PC-3 (cell line): ENCODE measurements at regions not wholly inside any gene's neighbourhood (a gene's known extent, or its start where the extent isn't known, plus 50 kb on each side); places are given as distances from the start of the nearest gene placed in this dataset.

ENCODE experiments used
- ATAC-seq: fragments of 200-7000 bp; cut with Tn5 transposase; 2 replicates; pipeline ENCODE4 v1.9.1; 2020; ENCODE audit warnings: mild to moderate bottlenecking, moderate library complexity
- BruUV-seq: library from RNA; stranded (reverse); fragments of 400-500 nt; replicated peaks from 2 replicates; lab custom pipeline; 2021; lab: Mats Ljungman, UMichigan
- CTCF ChIA-PET: fragments of 300-600 bp; sonication (Branson Sonifier 250); formaldehyde crosslinking; loops from one replicate; lab custom pipeline; 2022; ENCODE audit warnings: antibody characterized with exemption; lab: Charles Lee
- POLR2A ChIA-PET: fragments of 300-600 bp; sonication (Branson Sonifier 250); formaldehyde crosslinking; loops from one replicate; lab custom pipeline; 2022; ENCODE audit warnings: antibody characterized with exemption; ENCODE audit not compliant: unreplicated experiment; lab: Charles Lee
- DNase-seq: peaks from one replicate; pipeline ENCODE4 v3.0.0-alpha.2; 2015
- H2AFZ ChIP-seq: fragments of 300-600 bp; sonication (generic); 2 replicates; pipeline ENCODE4 v1.6.0; 2016; ENCODE audit warnings: antibody characterized with exemption, low read length
- H3F3A ChIP-seq: fragments of 300-600 bp; sonication (generic); one replicate; pipeline ENCODE4 v1.6.0; 2017; ENCODE audit warnings: antibody characterized with exemption, low read length, control low read depth, mild to moderate bottlenecking; ENCODE audit not compliant: unreplicated experiment
- H3K27ac ChIP-seq: fragments of 300-600 bp; sonication (generic); 2 replicates; pipeline ENCODE4 v1.5.1; 2016; ENCODE audit warnings: mild to moderate bottlenecking, low read length
- H3K27me3 ChIP-seq: fragments of 300-600 bp; sonication (generic); 2 replicates; pipeline ENCODE4 v1.6.1; 2016; ENCODE audit warnings: low read length, mixed read lengths
- H3K36me3 ChIP-seq: fragments of 300-600 bp; sonication (generic); 2 replicates; pipeline ENCODE4 v1.6.1; 2016; ENCODE audit warnings: low read depth, mixed run types, low read length, mixed read lengths
- H3K4me1 ChIP-seq: fragments of 300-600 bp; sonication (generic); 2 replicates; pipeline ENCODE4 v1.5.1; 2016; ENCODE audit warnings: low read length; ENCODE audit not compliant: insufficient read depth
- H3K4me2 ChIP-seq: fragments of 300-600 bp; sonication (generic); 2 replicates; pipeline ENCODE4 v1.6.0; 2016; ENCODE audit warnings: low read length
- H3K4me3 ChIP-seq: fragments of 300-600 bp; sonication (generic); 2 replicates; pipeline ENCODE4 v1.5.1; 2016; ENCODE audit warnings: mild to moderate bottlenecking, low read length, mixed read lengths
- H3K79me2 ChIP-seq: fragments of 300-600 bp; sonication (generic); 2 replicates; pipeline ENCODE4 v1.6.1; 2017; ENCODE audit warnings: low read length, mixed read lengths
- H3K9ac ChIP-seq: fragments of 300-600 bp; sonication (generic); 2 replicates; pipeline ENCODE4 v1.6.0; 2016; ENCODE audit warnings: mild to moderate bottlenecking, low read length
- H3K9me2 ChIP-seq: fragments of 300-600 bp; sonication (generic); replicated peaks from 2 replicates; pipeline ENCODE4 v1.6.1; 2016; ENCODE audit warnings: mixed run types, low read length, mixed read lengths
- H3K9me3 ChIP-seq: fragments of 300-600 bp; sonication (generic); 2 replicates; pipeline ENCODE4 v1.6.1; 2016; ENCODE audit warnings: low read length, mixed read lengths
- H4K20me1 ChIP-seq: fragments of 300-600 bp; sonication (generic); 2 replicates; pipeline ENCODE4 v1.6.1; 2016; ENCODE audit warnings: low read length, mixed read lengths
- EZH2 ChIP-seq: fragments of 300-600 bp; sonication (generic); IDR thresholded peaks from one replicate; pipeline ENCODE4 v1.6.1; 2017; ENCODE audit warnings: antibody characterized with exemption, mild to moderate bottlenecking, low read length; ENCODE audit not compliant: unreplicated experiment
- EZH2phosphoT487 ChIP-seq: fragments of 300-600 bp; sonication (generic); IDR thresholded peaks from 2 replicates; pipeline ENCODE4 v1.6.1; 2018; ENCODE audit warnings: mild to moderate bottlenecking, antibody characterized with exemption, low read length, borderline replicate concordance
- intact Hi-C: fragments of 100-400 bp; cut with micrococcal nuclease; formaldehyde crosslinking; loops from 2 replicates; pipeline ENCODE4 v1.9.0; 2023
- TF ChIP-seq, protein P1 (sequence below): fragments of 300-600 bp; sonication (generic); conservative IDR thresholded peaks from 2 replicates; pipeline ENCODE4 v1.5.1; 2017; ENCODE audit warnings: antibody characterized with exemption, low read depth, mild to moderate bottlenecking, low read length

DNA sequence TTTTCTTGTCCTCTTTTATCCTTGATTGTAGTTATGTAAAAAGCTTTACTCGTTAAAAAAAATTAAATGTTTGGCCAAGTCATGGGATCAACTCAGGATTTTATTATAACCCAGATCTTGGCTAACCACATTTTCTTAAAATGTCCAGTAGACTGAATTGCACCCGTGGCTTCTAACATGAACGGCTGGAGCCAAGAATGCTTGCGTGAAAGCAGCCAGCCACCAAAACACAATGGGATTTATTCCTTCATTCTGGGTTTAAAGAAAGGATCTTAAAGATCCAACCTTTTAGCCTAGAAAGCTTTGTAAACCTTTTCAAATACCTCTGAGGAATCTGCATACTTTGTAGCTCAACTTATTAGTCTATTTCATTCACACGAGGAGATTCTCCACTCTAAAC is 404.4 kb downstream of the USP25 start:
- Histone ChIP-seq H3K9me3 (no peaks in the 10 kb centered on the region), H3K4me2 (no peak overlapping the region), H3K36me3 (no peaks in the 10 kb centered on the region), H3K4me1 (no peaks in the 10 kb centered on the region), H3K9me2 (no peaks in the 10 kb centered on the region), H3K4me3 (no peak overlapping the region), H3K27ac (no peak overlapping the region), H3K79me2 (no peaks in the 10 kb centered on the region), H3K9ac (no peak overlapping the region), H3F3A (no peaks in the 10 kb centered on the region), H4K20me1 (no peaks in the 10 kb centered on the region), H3K27me3 (0 out of 2 replicates have a peak, but pooled peaks cover 4% of the 10 kb centered on the region), H2AFZ (no peak overlapping the region)
- POLR2A ChIA-PET: no interaction called here
- DNase-seq (no peak), ATAC-seq (no peak)
- no TSS peak for BruUV-seq
- intact Hi-C loops: no loop called here
- TF ChIP-seq, protein P1, sequence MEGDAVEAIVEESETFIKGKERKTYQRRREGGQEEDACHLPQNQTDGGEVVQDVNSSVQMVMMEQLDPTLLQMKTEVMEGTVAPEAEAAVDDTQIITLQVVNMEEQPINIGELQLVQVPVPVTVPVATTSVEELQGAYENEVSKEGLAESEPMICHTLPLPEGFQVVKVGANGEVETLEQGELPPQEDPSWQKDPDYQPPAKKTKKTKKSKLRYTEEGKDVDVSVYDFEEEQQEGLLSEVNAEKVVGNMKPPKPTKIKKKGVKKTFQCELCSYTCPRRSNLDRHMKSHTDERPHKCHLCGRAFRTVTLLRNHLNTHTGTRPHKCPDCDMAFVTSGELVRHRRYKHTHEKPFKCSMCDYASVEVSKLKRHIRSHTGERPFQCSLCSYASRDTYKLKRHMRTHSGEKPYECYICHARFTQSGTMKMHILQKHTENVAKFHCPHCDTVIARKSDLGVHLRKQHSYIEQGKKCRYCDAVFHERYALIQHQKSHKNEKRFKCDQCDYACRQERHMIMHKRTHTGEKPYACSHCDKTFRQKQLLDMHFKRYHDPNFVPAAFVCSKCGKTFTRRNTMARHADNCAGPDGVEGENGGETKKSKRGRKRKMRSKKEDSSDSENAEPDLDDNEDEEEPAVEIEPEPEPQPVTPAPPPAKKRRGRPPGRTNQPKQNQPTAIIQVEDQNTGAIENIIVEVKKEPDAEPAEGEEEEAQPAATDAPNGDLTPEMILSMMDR: no peak
- TF ChIP-seq EZH2phosphoT487: no peak
- no peak for TF ChIP-seq EZH2
- CTCF ChIA-PET: no interaction called here

DNA sequence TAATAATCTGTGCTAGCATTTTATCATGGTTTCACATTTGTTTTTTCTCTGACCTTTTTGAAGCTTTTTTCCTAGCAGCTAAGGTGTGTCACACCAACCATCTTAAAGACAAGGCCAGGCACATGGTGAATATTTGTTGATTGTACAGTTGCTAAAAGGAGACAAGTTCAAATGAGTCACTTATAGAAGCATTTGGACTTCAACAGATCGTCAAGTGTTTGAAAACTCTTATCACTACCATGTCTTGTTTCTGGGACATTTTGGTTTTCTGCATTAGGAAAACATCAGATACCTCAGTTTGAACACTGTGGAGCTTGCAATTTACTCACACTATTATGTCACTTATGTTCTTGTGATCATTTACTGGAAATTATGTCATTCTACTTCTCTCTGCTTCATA is 407.3 kb downstream of the USP25 start:
- H3F3A ChIP-seq: no peaks in the 10 kb centered on the region
- H3K27ac ChIP-seq: no peak overlapping the region
- no peak overlapping the region for H3K9ac ChIP-seq
- no peaks in the 10 kb centered on the region for H3K79me2 ChIP-seq
- no peaks in the 10 kb centered on the region for H4K20me1 ChIP-seq
- H3K36me3 ChIP-seq: no peaks in the 10 kb centered on the region
- no peaks in the 10 kb centered on the region for H3K9me3 ChIP-seq
- POLR2A ChIA-PET: no interaction called here
- no peaks in the 10 kb centered on the region for H3K4me1 ChIP-seq
- no TSS peak for BruUV-seq
- 0 out of 2 replicates have a peak, but pooled peaks cover 9% of the 10 kb centered on the region for H3K27me3 ChIP-seq
- no peak overlapping the region for H2AFZ ChIP-seq
- intact Hi-C loops: no loop called here
- no peak overlapping the region for H3K4me3 ChIP-seq
- no peak for DNase-seq
- no peak for ATAC-seq
- no peaks in the 10 kb centered on the region for H3K9me2 ChIP-seq
- CTCF ChIA-PET: no interaction called here
- TF ChIP-seq EZH2phosphoT487: no peak
- no peak for TF ChIP-seq EZH2
- TF ChIP-seq, protein P1: no peak
- H3K4me2 ChIP-seq: no peak overlapping the region

DNA sequence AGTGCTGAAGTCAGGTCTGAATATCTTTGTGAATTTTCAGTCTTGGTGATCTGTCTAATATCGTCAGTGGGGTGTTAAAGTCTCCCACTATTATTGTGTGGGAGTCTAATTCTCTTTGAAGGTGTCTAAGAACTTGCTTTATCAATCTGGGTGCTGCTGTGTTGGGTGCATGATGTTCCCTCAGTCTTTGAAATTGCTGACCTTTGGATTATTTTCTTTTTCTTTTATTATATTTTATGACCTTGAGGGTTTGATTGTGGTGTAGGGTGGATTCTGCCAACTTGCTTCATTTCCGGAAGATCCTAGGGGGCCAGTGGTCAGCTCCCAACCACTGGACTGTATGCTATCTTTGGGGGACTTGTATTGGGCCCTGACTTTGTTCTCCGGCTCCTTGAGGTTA is 415.3 kb downstream of the USP25 start:
- 0 out of 2 replicates have a peak, but pooled peaks cover 5% of the 10 kb centered on the region for H3K27me3 ChIP-seq
- no peak overlapping the region for H3K4me3 ChIP-seq
- TF ChIP-seq, protein P1: no peak
- no peak for TF ChIP-seq EZH2phosphoT487
- no peak for TF ChIP-seq EZH2
- no TSS peak for BruUV-seq
- H3K27ac ChIP-seq: no peak overlapping the region
- ATAC-seq (no peak), DNase-seq (no peak)
- ChIA-PET POLR2A (no interaction called here), CTCF (no interaction called here)
- H3K9me2 ChIP-seq: no peaks in the 10 kb centered on the region
- no peak overlapping the region for H2AFZ ChIP-seq
- intact Hi-C loops: no loop called here
- no peak overlapping the region for H3K9ac ChIP-seq
- H3K9me3 ChIP-seq: no peaks in the 10 kb centered on the region
- H3F3A ChIP-seq: no peaks in the 10 kb centered on the region
- no peaks in the 10 kb centered on the region for H3K4me1 ChIP-seq
- no peaks in the 10 kb centered on the region for H3K79me2 ChIP-seq
- H3K36me3 ChIP-seq: no peaks in the 10 kb centered on the region
- no peak overlapping the region for H3K4me2 ChIP-seq
- no peaks in the 10 kb centered on the region for H4K20me1 ChIP-seq
